ENCODE measurements at regions not wholly inside any gene's neighbourhood (a gene's known extent, or its start where the extent isn't known, plus 50 kb on each side); places are given as distances from the start of the nearest gene placed in this dataset.

DNA sequence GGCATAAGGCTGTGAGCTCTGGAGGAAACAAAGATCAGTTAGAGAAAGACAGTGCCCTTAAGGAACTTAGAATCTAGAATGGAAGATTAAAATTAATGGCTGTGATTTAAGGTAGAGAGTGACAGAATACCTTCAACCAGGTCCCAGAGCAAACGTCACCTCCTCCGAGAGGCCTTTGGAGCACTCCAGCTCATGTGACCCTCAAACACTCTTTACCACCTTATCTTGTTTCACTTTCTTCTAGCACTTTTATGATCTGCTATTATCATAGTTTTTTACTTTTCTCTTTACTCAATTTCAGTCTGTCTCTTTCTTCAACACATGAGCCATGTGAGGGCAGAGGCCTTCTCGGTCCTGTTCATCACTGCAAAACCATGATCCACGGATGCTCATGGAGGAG, 187.0 kb downstream of the SMIM20 start:
- Mint-ChIP-seq H3K4me1 (no peaks in the 10 kb centered on the region), H3K9me3 (peaks cover 23% of the 10 kb centered on the region), H3K36me3 (peaks cover 7% of the 10 kb centered on the region), H3K4me3 (no peak overlapping the region), H3K27me3 (peaks cover 2% of the 10 kb centered on the region), H3K27ac (no peak overlapping the region)
- no peak for ATAC-seq (ENCODE audit: low read depth)
- no peak for DNase-seq (ENCODE audit: low spot score in 2 of 2)

DNA sequence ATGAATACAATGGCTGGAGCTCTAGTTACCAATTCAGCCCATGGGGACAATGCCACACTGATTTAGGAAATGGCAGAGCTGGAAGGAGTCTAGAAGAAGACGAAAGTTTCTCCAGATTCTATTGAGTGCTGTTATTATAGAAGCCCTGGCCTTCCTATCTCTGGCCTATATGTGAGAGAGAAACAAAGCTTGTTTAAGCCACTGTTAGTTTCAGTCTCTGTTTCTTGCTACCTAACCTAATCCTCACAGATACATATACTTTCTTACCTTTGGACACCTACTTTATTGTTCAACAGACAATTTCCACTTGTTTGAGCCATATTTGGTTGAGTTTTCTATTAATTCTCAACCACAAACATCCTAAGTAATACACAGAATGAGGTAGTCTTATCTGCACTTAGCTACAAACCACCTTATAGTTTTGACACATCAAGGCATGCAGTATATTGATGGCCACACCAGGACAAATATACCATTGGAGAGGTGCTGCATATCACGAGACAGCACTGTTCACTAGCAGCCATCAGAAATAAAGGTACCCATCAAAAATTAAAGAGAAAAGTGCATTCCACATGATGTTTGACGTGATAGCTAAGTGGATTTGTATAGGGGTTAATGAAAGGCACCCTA, 190.2 kb downstream of the SMIM20 start:
- ATAC-seq (ENCODE audit: low read depth) (no peak), DNase-seq (ENCODE audit: low spot score in 2 of 2) (no peak)
- Mint-ChIP-seq H3K27ac (no peak overlapping the region), H3K4me3 (no peak overlapping the region), H3K36me3 (peaks cover 5% of the 10 kb centered on the region), H3K27me3 (peaks cover 5% of the 10 kb centered on the region), H3K4me1 (no peaks in the 10 kb centered on the region), H3K9me3 (peaks cover 6% of the 10 kb centered on the region)

DNA sequence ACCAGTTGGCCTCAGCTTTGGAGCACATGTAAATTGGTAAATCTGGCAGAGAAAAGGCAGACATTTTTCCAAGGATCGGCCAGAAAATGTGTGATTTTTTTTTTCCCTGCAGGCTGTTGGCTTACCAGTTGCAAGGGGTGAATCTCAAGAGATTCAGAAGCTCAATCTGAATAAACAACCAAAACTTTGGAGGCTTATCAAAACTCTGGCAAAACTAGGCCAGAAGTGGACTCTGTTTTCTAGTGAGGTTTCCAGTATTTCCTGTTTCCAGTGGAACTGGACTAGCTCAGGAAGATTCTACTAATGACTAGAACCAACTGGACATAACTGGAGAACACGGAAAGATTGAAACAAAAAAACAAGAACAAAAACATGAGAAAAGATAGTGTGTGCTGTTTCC, 191.3 kb downstream of the SMIM20 start:
- H3K9me3 Mint-ChIP-seq = no peaks in the 10 kb centered on the region
- no peaks in the 10 kb centered on the region for H3K36me3 Mint-ChIP-seq
- H3K4me1 Mint-ChIP-seq = no peaks in the 10 kb centered on the region
- no peak for ATAC-seq (ENCODE audit: low read depth)
- no peak overlapping the region for H3K27ac Mint-ChIP-seq
- no peak for DNase-seq (ENCODE audit: low spot score in 2 of 2)
- peaks cover 5% of the 10 kb centered on the region for H3K27me3 Mint-ChIP-seq
- H3K4me3 Mint-ChIP-seq = no peak overlapping the region

DNA sequence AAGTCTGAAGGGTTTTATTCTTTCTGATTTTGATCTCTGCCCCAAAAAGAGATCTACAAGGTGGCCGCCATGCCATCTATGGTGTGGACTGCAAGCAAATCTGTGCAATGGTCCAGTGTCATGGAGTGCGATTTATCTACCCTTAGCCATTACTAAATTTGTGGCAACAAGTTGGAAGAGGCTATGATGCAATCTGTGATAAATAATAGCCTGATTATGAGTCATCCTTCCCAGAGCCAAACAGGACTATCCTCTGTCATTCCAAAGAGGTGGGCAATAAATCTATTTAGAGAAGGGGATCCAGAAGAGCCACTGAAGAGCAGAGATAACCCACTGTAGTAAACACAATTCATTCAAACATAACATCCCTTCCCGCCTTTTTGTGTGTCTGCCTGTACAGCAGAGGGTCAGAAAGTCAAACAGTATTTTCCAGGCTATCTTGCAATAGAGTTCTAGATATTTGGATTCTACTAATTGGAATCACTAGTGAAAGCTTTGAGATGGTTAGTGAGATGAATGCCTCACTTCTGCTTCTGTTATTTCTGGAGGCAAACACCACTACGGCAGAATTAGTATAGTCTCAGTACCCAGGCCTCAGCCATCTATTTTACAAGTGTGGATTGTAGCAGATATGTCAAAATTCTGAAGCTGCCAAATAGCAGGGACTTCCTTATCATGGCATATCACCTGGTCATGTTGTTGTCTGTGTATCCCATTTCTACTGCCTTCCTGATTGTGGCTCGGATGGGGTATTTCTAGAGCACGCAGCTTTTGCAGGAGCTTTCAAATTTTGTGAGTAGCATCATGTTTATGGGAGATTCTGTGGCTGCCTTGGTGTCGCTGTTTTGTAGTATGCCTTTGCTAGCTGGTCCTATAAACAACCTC, 192.0 kb downstream of the SMIM20 start:
- DNase-seq (ENCODE audit: low spot score in 2 of 2) (no peak), ATAC-seq (ENCODE audit: low read depth) (no peak)
- H3K36me3 Mint-ChIP-seq = no peaks in the 10 kb centered on the region
- H3K4me1 Mint-ChIP-seq = no peaks in the 10 kb centered on the region
- no peak overlapping the region for H3K27ac Mint-ChIP-seq
- H3K27me3 Mint-ChIP-seq = peaks cover 9% of the 10 kb centered on the region
- H3K4me3 Mint-ChIP-seq = no peak overlapping the region
- no peaks in the 10 kb centered on the region for H3K9me3 Mint-ChIP-seq

DNA sequence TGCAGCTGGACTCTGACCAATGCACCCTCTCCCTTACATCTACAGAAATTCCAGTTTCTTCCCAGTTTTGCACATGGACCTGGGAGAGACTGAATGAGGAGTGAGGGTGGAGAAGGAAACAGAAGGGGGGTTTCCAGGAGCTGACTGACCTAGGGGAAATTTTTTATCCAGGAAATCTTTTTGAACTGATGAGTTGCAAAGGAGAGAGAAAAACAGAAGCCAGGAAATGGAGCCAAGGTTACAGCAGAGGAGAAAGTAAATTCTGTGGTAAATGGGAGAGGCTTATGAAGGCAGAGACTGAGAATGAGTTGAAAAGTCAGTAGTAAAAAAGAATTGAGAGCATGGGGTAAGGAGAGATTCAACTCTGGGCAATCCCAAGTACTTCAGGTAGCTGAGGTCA, 192.8 kb downstream of the SMIM20 start:
- DNase-seq (ENCODE audit: low spot score in 2 of 2) = no peak
- Mint-ChIP-seq H3K27me3 (peaks cover 14% of the 10 kb centered on the region), H3K9me3 (no peaks in the 10 kb centered on the region), H3K36me3 (no peaks in the 10 kb centered on the region), H3K4me1 (no peaks in the 10 kb centered on the region), H3K27ac (no peak overlapping the region), H3K4me3 (no peak overlapping the region)
- ATAC-seq (ENCODE audit: low read depth) = no peak

DNA sequence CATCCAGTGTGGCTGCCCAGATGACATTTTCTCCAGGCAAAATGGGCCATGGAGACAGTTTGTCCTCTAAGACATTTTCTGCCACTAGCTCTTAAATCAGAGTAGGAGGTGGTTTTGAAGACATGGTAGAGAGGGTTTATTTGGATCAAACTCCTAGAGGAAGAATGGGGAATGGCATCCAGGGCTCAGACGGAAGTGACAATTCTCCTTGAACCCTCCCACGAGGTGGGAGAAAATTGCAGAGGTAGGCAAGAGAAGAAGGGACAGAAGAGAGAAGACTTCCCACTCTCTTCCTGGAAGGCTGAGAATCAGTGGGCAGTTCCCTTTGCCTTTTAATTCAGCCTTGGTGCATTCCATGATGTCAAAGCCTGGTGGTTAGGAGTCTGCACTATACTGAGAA, 194.0 kb downstream of the SMIM20 start:
- no peak for ATAC-seq (ENCODE audit: low read depth)
- no peak overlapping the region for H3K4me3 Mint-ChIP-seq
- H3K4me1 Mint-ChIP-seq = no peaks in the 10 kb centered on the region
- no peak overlapping the region for H3K27ac Mint-ChIP-seq
- no peaks in the 10 kb centered on the region for H3K36me3 Mint-ChIP-seq
- peaks cover 14% of the 10 kb centered on the region for H3K27me3 Mint-ChIP-seq
- no peak for DNase-seq (ENCODE audit: low spot score in 2 of 2)
- H3K9me3 Mint-ChIP-seq = no peaks in the 10 kb centered on the region

DNA sequence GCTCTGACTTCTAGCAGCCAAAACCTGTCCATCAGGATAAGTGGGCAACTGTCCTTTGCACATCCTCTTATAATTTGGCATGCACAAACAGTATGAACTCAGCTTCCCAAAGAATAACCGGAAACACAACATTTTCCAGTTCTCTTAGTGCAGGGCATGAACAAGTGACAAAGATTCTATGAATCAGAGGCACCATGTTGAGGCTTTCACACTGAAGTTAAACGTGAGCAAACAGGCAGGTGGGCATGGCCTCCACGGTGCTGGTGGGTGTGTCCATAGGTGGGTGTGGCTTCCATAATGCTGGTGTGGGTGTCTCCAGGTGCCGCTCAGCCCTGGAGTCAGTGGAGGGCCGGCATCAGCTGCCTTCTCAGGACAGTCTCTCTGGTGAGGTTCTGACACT, 196.5 kb downstream of the SMIM20 start:
- H3K4me1 Mint-ChIP-seq = no peaks in the 10 kb centered on the region
- H3K27ac Mint-ChIP-seq = no peak overlapping the region
- DNase-seq (ENCODE audit: low spot score in 2 of 2) = no peak
- H3K27me3 Mint-ChIP-seq = peaks cover 12% of the 10 kb centered on the region
- H3K36me3 Mint-ChIP-seq = peaks cover 1% of the 10 kb centered on the region
- H3K9me3 Mint-ChIP-seq = peaks cover 1% of the 10 kb centered on the region
- H3K4me3 Mint-ChIP-seq = no peak overlapping the region
- ATAC-seq (ENCODE audit: low read depth) = no peak

DNA sequence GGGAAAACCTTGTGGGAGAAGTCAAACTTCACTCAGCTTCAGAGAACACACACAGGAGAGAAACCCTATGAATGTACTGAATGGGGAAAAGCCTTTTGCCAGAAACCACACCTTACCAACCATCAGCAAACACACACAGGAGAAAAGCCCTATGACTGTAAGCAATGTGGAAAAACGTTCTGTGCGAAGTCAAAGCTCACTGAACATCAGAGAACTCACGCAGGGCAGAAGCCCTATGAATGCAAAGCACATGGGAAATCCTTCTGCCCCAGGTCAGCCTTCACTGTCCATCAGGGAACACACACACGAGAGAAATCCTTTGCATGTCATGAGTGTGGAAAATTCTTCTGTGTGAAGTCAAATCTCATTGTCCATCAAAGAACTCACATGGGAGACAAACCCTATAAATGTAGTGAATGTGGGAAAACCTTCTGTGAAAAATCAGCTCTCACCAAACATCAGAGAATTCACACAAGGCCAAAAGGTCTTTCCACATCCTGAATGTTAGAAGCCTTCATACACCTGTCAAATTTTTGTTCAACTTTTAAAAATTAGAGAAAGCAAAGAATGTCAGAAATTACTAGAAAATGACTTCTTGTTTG, 199.4 kb downstream of the SMIM20 start:
- Mint-ChIP-seq H3K36me3 (peaks cover 1% of the 10 kb centered on the region), H3K4me1 (no peaks in the 10 kb centered on the region), H3K27ac (no peak overlapping the region), H3K4me3 (no peak overlapping the region), H3K27me3 (peaks cover 9% of the 10 kb centered on the region), H3K9me3 (peaks cover 1% of the 10 kb centered on the region)
- ATAC-seq (ENCODE audit: low read depth) (no peak), DNase-seq (ENCODE audit: low spot score in 2 of 2) (no peak)

DNA sequence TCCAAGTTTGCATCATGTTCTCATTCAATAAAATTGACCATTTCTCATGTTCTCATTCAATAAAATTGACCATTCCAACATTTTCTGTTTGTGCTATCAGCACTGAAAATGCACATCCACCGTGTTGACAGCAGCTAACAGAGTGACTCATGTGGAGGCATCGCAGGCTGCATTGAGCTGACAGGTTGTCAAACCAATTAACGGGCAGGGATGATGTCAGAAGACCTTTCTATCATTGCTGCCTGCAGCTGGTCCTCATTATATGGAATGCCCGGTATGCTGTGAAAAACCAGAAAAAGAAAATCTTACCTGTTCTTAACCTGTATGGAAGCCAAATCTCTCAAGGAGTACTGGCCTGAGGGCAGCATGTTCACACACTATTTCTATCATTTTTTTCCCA, 202.0 kb downstream of the SMIM20 start:
- ATAC-seq (ENCODE audit: low read depth) (no peak), DNase-seq (ENCODE audit: low spot score in 2 of 2) (no peak)
- peaks cover 1% of the 10 kb centered on the region for H3K36me3 Mint-ChIP-seq
- H3K9me3 Mint-ChIP-seq = peaks cover 1% of the 10 kb centered on the region
- H3K27ac Mint-ChIP-seq = no peak overlapping the region
- peaks cover 5% of the 10 kb centered on the region for H3K27me3 Mint-ChIP-seq
- no peak overlapping the region for H3K4me3 Mint-ChIP-seq
- H3K4me1 Mint-ChIP-seq = no peaks in the 10 kb centered on the region

DNA sequence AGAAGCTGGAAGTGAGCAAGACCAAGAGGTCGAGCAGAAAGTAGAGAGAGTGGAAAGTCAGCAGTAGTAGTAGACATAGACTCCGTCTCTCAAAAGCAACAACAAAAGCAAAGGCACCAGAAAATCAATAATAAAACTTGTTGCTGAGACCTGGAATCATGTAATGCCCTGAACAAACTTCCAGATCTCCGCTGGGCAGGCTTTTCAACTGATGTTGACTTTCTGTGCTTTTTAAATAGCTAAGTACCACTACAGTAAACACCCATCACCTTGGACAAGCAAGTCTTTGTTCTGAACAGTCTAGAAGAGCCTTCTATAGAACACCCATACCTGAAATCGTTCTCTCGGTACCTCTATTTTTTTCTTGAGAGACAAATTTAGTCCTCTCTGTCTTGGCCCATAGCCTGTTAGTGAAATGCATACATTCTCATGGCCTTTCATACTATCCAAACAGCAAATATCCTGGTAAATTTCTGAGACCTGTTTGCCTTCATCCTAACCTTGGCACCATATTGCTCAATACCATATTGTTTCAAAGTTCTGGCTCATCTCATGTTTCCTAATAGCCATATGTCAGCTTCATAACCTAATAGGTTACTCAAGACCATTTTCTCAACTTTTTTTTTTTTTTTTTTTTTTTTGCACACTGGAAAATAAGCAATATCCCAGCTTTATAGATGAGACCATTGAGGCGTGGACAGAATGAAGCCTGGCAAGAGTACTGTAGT, 200.6 kb upstream of the RBPJ start:
- no peaks in the 10 kb centered on the region for H3K4me1 Mint-ChIP-seq
- H3K9me3 Mint-ChIP-seq = no peaks in the 10 kb centered on the region
- H3K36me3 Mint-ChIP-seq = no peaks in the 10 kb centered on the region
- no peak overlapping the region for H3K27ac Mint-ChIP-seq
- no peaks in the 10 kb centered on the region for H3K27me3 Mint-ChIP-seq
- DNase-seq (ENCODE audit: low spot score in 2 of 2) (no peak), ATAC-seq (ENCODE audit: low read depth) (no peak)
- H3K4me3 Mint-ChIP-seq = no peak overlapping the region

DNA sequence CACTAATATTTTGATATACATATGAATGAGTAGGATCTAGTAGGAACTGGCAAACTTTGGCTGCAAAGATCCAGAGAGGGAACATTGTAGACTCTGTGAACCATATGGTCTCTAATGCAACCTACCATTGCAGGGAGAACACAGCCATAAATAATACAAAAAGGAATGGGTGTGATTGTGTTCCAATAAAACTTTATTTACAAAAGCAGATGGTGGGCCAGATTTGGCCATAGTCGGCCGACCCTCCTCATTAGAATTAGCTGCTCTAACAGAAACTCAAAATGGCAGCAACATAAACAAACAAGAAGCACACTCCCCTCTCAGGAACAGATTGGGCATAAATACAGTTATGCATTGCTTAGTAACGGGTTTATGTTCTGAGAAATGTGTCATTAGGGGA, 198.1 kb upstream of the RBPJ start:
- H3K27me3 Mint-ChIP-seq = no peaks in the 10 kb centered on the region
- H3K36me3 Mint-ChIP-seq = no peaks in the 10 kb centered on the region
- no peaks in the 10 kb centered on the region for H3K9me3 Mint-ChIP-seq
- H3K27ac Mint-ChIP-seq = no peak overlapping the region
- ATAC-seq (ENCODE audit: low read depth) = no peak
- H3K4me1 Mint-ChIP-seq = peaks cover 5% of the 10 kb centered on the region
- no peak overlapping the region for H3K4me3 Mint-ChIP-seq
- no peak for DNase-seq (ENCODE audit: low spot score in 2 of 2)

DNA sequence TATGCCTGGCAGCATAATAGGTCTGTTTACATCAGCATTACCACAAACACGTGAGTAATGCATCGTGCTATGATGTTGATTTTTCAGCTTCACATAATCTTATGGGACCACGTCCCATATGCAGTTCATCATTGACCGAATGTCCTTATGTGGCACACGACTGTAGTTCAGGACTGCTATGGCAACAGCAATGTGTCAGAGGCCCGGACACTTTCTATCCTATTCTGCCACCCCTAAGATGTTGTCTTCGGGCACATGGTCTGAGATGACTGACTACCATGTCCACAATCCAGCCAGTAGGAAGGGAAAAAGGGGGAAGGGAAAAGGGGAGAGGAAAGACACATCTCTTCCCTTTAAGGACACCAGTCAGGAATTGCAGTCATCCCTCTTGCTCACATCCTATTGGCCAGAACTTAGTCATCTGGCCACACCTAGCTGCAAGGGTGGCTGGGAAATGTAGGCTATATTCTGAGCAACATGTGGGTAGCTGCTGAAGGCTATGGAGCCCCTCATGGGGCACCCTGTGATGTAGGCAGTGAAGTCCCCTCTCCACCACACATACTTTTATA, 196.0 kb upstream of the RBPJ start:
- H3K27ac Mint-ChIP-seq = no peak overlapping the region
- ATAC-seq (ENCODE audit: low read depth) = no peak
- no peak for DNase-seq (ENCODE audit: low spot score in 2 of 2)
- H3K36me3 Mint-ChIP-seq = no peaks in the 10 kb centered on the region
- peaks cover 3% of the 10 kb centered on the region for H3K9me3 Mint-ChIP-seq
- H3K27me3 Mint-ChIP-seq = no peaks in the 10 kb centered on the region
- H3K4me1 Mint-ChIP-seq = peaks cover 5% of the 10 kb centered on the region
- H3K4me3 Mint-ChIP-seq = no peak overlapping the region

DNA sequence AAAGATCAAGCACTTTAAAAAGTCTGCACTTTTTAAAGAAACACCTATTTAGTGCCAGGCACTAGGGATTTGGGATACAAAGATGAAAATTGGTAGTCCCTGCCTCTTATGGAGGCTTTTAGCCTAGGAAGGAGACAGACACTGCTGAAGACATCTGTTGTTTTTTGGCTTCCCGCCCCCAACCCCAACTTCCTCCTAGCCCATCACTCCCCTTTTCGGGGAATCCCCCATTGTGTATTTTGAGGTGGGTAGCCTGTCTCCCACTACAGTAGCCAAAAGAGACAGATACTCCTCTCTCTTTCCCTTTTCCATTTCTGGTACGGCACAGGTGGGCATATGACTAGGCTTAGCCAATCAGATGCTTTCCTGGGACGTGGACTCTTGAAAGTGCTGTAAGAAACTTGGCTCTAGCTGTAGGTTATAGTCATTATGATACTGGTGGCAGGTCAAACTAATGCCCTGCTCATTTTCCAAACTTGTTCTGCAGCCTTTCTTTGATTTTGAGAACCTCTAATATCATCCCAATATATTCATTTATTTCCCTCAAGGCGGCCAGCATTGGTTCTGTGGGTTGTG, 194.6 kb upstream of the RBPJ start:
- peak overlapping the region; percentile 59 for H3K4me3 Mint-ChIP-seq
- no peak for DNase-seq (ENCODE audit: low spot score in 2 of 2)
- ATAC-seq (ENCODE audit: low read depth) = peak; percentile 62
- peaks cover 7% of the 10 kb centered on the region for H3K4me1 Mint-ChIP-seq
- H3K9me3 Mint-ChIP-seq = peaks cover 3% of the 10 kb centered on the region
- no peaks in the 10 kb centered on the region for H3K36me3 Mint-ChIP-seq
- no peak overlapping the region for H3K27ac Mint-ChIP-seq
- no peaks in the 10 kb centered on the region for H3K27me3 Mint-ChIP-seq
